ENCODE measurements at regions not wholly inside any gene's neighbourhood (a gene's known extent, or its start where the extent isn't known, plus 50 kb on each side); places are given as distances from the start of the nearest gene placed in this dataset.

GRCh38 chr10:53572799-53573198, 800.2 kb upstream of the MBL2 start:
- FAIRE-seq = no peak
- DNase-seq (ENCODE audit: low read depth) = no peak
- Histone ChIP-seq H3K36me3 (ENCODE audit: control insufficient read depth, insufficient read depth, low read length) (no peaks in the 10 kb centered on the region), H3K27me3 (ENCODE audit: control insufficient read depth, insufficient read depth, low read length) (no peaks in the 10 kb centered on the region), H3K4me3 (ENCODE audit: low read depth, low read length) (no peak overlapping the region)
- TF ChIP-seq, protein P1, sequence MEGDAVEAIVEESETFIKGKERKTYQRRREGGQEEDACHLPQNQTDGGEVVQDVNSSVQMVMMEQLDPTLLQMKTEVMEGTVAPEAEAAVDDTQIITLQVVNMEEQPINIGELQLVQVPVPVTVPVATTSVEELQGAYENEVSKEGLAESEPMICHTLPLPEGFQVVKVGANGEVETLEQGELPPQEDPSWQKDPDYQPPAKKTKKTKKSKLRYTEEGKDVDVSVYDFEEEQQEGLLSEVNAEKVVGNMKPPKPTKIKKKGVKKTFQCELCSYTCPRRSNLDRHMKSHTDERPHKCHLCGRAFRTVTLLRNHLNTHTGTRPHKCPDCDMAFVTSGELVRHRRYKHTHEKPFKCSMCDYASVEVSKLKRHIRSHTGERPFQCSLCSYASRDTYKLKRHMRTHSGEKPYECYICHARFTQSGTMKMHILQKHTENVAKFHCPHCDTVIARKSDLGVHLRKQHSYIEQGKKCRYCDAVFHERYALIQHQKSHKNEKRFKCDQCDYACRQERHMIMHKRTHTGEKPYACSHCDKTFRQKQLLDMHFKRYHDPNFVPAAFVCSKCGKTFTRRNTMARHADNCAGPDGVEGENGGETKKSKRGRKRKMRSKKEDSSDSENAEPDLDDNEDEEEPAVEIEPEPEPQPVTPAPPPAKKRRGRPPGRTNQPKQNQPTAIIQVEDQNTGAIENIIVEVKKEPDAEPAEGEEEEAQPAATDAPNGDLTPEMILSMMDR (IDR thresholded peaks at IDR 0.05; ENCODE audit: insufficient read depth, low read length, severe bottlenecking) = no peak

- TF ChIP-seq, protein P1 (IDR thresholded peaks at IDR 0.05; ENCODE audit: insufficient read depth, low read length, severe bottlenecking) = no peak
- FAIRE-seq = no peak
- H3K27me3 ChIP-seq (ENCODE audit: control insufficient read depth, insufficient read depth, low read length) = no peaks in the 10 kb centered on the region
Measured at GRCh38 chr10:53570221-53570620, 797.6 kb upstream of the MBL2 start.

GRCh38 chr10:53569455-53569854, 796.9 kb upstream of the MBL2 start:
- Histone ChIP-seq H3K36me3 (ENCODE audit: control insufficient read depth, insufficient read depth, low read length) (no peaks in the 10 kb centered on the region), H3K27me3 (ENCODE audit: control insufficient read depth, insufficient read depth, low read length) (no peaks in the 10 kb centered on the region), H3K4me3 (ENCODE audit: low read depth, low read length) (no peak overlapping the region)
- no peak for DNase-seq (ENCODE audit: low read depth)
- TF ChIP-seq, protein P1 (IDR thresholded peaks at IDR 0.05; ENCODE audit: insufficient read depth, low read length, severe bottlenecking) = no peak
- FAIRE-seq = no peak

More at GRCh38 chr10:53570221-53570620, 797.6 kb upstream of the MBL2 start:
- H3K4me3 ChIP-seq (ENCODE audit: low read depth, low read length) = no peak overlapping the region
- H3K36me3 ChIP-seq (ENCODE audit: control insufficient read depth, insufficient read depth, low read length) = no peaks in the 10 kb centered on the region
- no peak for DNase-seq (ENCODE audit: low read depth)

GRCh38 chr10:53548664-53549063, 776.1 kb upstream of the MBL2 start:
- H3K27me3 ChIP-seq (ENCODE audit: control insufficient read depth, insufficient read depth, low read length) = no peaks in the 10 kb centered on the region
- DNase-seq (ENCODE audit: low read depth) (no peak), FAIRE-seq (no peak)
- H3K36me3 ChIP-seq (ENCODE audit: control insufficient read depth, insufficient read depth, low read length) = no peaks in the 10 kb centered on the region
- no peak overlapping the region for H3K4me3 ChIP-seq (ENCODE audit: low read depth, low read length)
- TF ChIP-seq, protein P1 (IDR thresholded peaks at IDR 0.05; ENCODE audit: insufficient read depth, low read length, severe bottlenecking) = no peak

GRCh38 chr10:53547364-53547763, 774.8 kb upstream of the MBL2 start:
- TF ChIP-seq, protein P1 (IDR thresholded peaks at IDR 0.05; ENCODE audit: insufficient read depth, low read length, severe bottlenecking) = no peak
- H3K4me3 ChIP-seq (ENCODE audit: low read depth, low read length) = no peak overlapping the region
- no peak for FAIRE-seq
- no peaks in the 10 kb centered on the region for H3K27me3 ChIP-seq (ENCODE audit: control insufficient read depth, insufficient read depth, low read length)
- no peak for DNase-seq (ENCODE audit: low read depth)
- no peaks in the 10 kb centered on the region for H3K36me3 ChIP-seq (ENCODE audit: control insufficient read depth, insufficient read depth, low read length)

- H3K4me3 ChIP-seq (ENCODE audit: low read depth, low read length) = no peak overlapping the region
- no peaks in the 10 kb centered on the region for H3K36me3 ChIP-seq (ENCODE audit: control insufficient read depth, insufficient read depth, low read length)
- TF ChIP-seq, protein P1 (IDR thresholded peaks at IDR 0.05; ENCODE audit: insufficient read depth, low read length, severe bottlenecking) = no peak
- H3K27me3 ChIP-seq (ENCODE audit: control insufficient read depth, insufficient read depth, low read length) = no peaks in the 10 kb centered on the region
- FAIRE-seq (no peak), DNase-seq (ENCODE audit: low read depth) (no peak)
Measured at GRCh38 chr10:53543410-53543809, 770.8 kb upstream of the MBL2 start.
